DOHH2 (cell line): ENCODE measurements at regions not wholly inside any gene's neighbourhood (a gene's known extent, or its start where the extent isn't known, plus 50 kb on each side); places are given as distances from the start of the nearest gene placed in this dataset.

Experiments
- EZH2phosphoT487 ChIP-seq: fragments of 200-600 bp; sonication (generic); IDR thresholded peaks from 2 replicates; pipeline ENCODE4 v1.6.1; 2017; ENCODE audit warnings: borderline replicate concordance, mild to moderate bottlenecking, antibody characterized with exemption, low read length, moderate library complexity, mixed read lengths
- TF ChIP-seq, protein P1 (sequence below): fragments of 200-600 bp; sonication (generic); IDR thresholded peaks from one replicate; pipeline ENCODE4 v1.5.1; 2014; ENCODE audit warnings: antibody characterized with exemption, mild to moderate bottlenecking, low read depth, low read length; ENCODE audit not compliant: poor library complexity, severe bottlenecking

DNA sequence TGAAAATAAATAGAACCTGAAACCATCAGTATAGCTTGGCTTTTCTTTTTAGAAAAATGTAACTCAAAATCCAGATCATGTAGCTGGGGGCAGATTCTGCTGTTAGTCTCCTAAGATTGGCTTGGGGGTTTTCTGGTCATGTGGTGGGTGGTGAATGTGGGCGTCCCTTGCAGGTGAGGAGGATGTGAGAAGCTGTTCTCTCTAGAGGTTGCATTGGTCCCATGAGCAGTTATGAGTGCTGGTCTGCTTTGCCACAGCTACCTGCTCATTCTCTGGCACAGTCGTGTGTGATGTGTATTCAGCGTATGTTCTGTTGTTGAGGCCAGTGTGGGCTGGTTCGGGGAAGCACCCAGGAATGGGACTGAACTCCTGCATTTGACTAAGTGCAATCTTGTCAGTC, 466.8 kb downstream of the DIRAS2 start:
- TF ChIP-seq, protein P1, sequence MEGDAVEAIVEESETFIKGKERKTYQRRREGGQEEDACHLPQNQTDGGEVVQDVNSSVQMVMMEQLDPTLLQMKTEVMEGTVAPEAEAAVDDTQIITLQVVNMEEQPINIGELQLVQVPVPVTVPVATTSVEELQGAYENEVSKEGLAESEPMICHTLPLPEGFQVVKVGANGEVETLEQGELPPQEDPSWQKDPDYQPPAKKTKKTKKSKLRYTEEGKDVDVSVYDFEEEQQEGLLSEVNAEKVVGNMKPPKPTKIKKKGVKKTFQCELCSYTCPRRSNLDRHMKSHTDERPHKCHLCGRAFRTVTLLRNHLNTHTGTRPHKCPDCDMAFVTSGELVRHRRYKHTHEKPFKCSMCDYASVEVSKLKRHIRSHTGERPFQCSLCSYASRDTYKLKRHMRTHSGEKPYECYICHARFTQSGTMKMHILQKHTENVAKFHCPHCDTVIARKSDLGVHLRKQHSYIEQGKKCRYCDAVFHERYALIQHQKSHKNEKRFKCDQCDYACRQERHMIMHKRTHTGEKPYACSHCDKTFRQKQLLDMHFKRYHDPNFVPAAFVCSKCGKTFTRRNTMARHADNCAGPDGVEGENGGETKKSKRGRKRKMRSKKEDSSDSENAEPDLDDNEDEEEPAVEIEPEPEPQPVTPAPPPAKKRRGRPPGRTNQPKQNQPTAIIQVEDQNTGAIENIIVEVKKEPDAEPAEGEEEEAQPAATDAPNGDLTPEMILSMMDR = no peak
- TF ChIP-seq EZH2phosphoT487 = no peak
